ENCODE measurements at regions not wholly inside any gene's neighbourhood (a gene's known extent, or its start where the extent isn't known, plus 50 kb on each side); places are given as distances from the start of the nearest gene placed in this dataset.

DNA sequence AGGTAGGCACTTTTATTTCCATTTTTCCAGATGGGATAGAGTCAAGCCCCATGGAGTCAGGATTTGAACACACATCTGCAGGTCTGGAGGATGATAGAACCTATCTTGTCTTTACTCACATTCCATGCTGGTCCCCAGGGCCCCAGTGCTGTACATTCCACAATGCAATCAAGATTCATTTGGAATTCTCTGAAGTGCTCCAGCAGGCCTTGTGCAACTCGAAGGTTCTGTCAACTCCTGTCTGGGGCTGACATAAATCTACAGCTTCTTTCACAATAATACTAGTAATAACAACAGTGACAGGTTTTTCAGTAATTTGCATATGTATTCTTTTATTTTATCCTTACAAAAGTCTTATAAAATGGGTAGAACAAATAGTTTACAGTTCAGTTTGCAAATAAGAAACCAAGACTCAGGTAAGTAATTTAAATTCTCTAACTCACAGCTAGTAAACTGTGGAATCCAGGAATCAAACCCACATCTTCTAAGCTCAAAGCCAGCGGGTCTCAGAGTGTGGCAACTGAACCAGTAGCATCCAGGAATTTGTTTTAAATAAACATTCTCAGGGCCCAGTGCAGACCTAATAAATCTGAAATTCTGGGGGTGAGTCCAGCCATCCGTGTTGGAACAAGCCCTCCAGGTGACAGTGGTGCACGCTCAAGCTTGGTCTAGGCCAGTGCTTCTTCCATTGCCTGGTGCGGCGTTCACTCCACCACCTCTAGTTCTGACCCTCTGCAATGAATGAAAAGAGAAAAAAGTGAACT is 137.0 kb upstream of the TNFAIP3 start:
- no peak for TF ChIP-seq POLR2A (IDR thresholded peaks at IDR 0.05)
- TF ChIP-seq, protein P1, sequence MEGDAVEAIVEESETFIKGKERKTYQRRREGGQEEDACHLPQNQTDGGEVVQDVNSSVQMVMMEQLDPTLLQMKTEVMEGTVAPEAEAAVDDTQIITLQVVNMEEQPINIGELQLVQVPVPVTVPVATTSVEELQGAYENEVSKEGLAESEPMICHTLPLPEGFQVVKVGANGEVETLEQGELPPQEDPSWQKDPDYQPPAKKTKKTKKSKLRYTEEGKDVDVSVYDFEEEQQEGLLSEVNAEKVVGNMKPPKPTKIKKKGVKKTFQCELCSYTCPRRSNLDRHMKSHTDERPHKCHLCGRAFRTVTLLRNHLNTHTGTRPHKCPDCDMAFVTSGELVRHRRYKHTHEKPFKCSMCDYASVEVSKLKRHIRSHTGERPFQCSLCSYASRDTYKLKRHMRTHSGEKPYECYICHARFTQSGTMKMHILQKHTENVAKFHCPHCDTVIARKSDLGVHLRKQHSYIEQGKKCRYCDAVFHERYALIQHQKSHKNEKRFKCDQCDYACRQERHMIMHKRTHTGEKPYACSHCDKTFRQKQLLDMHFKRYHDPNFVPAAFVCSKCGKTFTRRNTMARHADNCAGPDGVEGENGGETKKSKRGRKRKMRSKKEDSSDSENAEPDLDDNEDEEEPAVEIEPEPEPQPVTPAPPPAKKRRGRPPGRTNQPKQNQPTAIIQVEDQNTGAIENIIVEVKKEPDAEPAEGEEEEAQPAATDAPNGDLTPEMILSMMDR (IDR thresholded peaks at IDR 0.05): no peak

Data from lower leg skin (tissue), 3 donors.